ENCODE measurements at regions not wholly inside any gene's neighbourhood (a gene's known extent, or its start where the extent isn't known, plus 50 kb on each side); places are given as distances from the start of the nearest gene placed in this dataset.
"Not testable (repeated sequence)": the region's sequence is repeated elsewhere in the genome, so short reads cannot be mapped to it uniquely, and the experiment has no call there.

DNA sequence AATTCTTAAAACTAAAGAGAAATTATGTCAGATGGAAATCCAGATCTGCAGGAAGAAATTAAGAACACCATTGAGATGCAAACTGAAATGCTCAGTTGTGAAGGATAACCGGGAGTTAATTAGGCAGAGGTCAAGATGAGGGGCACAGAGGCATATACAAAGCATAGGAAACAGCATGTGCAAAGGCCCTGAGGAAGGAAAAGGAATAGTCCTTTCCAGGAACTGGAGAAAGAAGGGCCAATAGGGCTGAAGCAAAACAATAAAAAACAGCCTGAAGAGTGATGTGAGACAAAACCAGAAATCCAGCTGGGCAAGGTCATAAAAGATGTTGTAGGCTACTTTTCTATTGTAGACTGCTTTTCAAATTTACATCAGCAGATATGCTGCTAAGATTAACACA lies 155.1 kb downstream of the AVL9 start:
- TF ChIP-seq, protein P1, sequence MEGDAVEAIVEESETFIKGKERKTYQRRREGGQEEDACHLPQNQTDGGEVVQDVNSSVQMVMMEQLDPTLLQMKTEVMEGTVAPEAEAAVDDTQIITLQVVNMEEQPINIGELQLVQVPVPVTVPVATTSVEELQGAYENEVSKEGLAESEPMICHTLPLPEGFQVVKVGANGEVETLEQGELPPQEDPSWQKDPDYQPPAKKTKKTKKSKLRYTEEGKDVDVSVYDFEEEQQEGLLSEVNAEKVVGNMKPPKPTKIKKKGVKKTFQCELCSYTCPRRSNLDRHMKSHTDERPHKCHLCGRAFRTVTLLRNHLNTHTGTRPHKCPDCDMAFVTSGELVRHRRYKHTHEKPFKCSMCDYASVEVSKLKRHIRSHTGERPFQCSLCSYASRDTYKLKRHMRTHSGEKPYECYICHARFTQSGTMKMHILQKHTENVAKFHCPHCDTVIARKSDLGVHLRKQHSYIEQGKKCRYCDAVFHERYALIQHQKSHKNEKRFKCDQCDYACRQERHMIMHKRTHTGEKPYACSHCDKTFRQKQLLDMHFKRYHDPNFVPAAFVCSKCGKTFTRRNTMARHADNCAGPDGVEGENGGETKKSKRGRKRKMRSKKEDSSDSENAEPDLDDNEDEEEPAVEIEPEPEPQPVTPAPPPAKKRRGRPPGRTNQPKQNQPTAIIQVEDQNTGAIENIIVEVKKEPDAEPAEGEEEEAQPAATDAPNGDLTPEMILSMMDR (IDR thresholded peaks at IDR 0.05), result not testable (repeated sequence)
- not testable (repeated sequence) for TF ChIP-seq POLR2A (IDR thresholded peaks at IDR 0.05)
